GM19397 (cell line): ENCODE measurements at regions not wholly inside any gene's neighbourhood (a gene's known extent, or its start where the extent isn't known, plus 50 kb on each side); places are given as distances from the start of the nearest gene placed in this dataset.
"Not testable (repeated sequence)": the region's sequence is repeated elsewhere in the genome, so short reads cannot be mapped to it uniquely, and the experiment has no call there.

Experiments used
- ATAC-seq: cut with Tn5 transposase; IDR thresholded peaks from one replicate; pipeline ENCODE4 v1.9.1; 2021; ENCODE audit warnings: mild to moderate bottlenecking, moderate library complexity; ENCODE audit not compliant: unreplicated experiment

DNA sequence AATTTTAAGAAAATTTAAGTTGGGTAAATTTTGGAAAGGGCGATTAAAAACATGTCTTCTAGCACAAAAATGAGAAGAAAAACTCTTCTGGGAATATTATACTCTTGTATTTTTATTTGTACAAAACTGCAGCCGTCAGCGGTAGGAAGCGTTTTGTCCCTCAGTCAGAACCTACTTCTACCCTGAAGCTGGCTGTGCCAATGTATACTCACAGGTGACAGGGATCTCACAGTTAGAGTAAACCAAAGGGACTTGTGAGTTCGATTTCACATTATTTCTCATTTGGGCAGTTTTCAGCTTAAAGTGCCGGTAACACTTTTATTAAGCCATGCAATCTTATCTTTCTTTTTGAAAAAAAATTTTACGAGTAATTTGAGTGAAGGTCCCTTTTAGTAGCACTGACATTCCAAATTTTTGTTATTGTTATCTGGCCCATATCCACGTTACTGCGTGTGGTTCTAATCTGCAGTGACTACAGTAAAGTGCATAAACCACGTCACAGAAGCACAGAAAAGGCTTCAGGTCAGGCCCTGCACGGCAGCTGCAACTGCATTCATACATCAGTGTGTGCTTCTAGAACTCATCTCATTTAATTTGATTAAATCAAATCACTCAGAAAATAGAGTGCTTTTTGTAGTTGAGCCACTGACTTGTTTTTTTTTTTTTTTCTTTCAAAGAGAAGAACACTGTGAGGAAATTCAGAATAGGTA lies 387.3 kb downstream of the LIG4 start:
- ATAC-seq: no peak

DNA sequence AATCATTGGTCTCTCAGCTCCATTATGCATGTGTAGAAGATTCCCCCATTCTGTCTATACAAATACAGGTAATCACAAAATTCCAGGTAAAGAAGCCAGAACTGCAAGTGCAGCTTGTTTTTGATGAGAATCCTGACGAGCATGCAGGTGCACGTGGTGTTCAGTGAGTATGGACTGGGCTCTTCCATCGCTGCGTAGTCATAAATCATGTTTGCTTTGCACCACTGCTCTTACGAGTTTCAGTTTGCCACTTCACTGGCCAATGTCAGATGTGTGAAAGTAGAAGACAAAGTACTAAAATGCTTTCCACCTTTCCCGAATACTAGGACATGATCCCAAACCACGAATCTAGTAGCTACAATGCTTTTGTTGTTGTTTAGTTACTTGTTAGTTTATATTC lies 390.7 kb downstream of the LIG4 start:
- no peak for ATAC-seq

DNA sequence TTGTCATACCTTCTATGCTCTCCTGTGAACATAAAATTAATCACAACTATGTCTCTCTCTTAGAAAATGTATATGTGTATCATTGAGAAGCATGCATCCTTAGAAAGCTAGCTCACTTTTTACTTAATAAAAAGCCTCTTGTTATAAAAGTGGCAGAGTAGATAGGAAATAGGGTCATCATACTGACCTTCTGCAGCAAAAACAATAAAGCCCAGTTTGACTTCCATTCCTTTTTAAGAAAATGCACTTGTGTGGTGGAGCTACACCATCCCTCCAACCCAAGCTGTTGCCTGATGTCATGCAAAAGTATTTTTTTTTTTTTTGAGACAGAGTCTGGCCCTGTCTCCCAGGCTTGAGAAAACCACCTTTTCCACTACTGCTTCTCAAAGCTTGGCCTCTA lies 393.3 kb downstream of the LIG4 start:
- no peak for ATAC-seq

DNA sequence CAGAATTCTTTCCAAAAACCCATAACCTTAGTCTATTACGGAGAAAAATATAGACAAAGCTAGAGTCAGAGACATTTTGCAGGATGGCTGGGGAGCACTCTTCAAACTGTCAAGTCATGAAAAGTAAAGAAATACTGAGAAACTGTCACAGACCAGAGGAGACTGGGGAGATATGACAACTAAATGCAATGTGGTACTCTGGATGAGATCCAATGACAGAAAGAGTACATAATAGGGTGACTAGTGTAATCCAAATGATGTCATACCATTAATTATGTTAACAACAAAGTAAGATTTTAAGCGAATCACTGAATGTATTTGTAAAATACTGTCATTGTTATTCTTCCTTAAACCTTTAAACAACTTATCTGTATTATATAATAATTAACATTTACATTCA lies 393.8 kb downstream of the LIG4 start:
- no peak for ATAC-seq

DNA sequence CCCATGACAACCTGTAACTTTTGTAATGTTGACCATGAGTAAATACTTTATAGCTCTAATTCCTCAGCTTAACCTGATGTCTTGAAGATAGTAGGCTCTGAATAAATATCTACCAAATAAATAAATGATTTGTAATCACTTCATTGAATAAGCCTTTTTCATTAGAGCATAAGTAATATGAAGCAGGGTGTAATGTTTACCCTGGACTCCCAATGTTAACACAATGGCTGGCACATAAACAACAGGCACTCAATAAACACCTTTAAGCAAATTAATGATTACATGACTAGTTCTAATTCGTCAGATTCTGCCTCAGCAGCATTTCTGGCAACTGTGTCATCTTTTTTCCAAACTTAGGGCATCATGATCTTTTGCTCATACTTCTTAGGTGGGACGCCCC lies 396.3 kb downstream of the LIG4 start:
- no peak for ATAC-seq

DNA sequence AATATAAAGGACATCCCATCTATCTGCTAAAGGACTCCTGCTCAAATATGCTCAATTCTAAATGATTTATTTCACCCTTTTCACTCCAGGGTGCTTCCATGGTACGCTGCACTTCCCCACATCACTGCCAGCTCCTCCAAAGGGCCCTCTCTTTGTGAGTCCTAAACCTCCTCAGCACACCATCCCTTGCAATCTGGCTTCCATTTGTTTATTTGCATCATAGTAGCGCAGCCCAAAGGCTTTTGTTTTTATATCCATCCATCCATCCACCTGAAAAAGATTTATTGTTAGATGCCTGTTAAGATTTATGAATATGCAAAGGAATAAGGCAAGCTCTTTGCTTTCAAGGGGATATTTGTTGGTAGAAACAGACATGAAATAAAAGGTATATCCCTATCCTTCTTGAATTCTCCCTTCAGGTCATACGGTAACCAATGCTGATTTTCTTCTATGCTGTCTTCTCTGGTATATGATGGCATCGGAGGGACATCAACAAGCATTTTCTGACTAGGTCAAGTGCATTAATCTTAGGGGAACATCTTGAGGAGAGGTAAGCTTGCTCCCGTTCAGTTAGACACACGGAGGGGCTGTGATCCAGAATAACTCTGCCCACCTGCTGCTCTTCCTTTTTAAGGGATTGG lies 397.6 kb downstream of the LIG4 start:
- ATAC-seq: no peak

DNA sequence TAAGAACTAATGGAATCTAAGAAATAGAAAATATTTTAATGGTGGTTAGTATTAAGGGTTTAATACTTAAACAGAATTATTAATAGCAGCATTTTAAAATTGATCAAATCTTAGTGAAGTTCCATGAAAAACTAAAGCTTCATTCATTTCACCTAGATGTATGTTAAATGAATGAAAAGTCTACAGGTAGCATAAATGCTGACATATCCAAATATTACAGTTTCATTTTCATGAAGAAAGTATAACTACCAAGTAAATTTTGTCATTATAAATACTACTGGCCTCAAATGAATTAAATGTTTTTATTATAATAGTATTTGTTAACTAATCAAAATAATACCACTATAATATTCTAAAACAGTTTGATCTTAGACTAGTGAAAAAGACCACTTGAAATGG lies 403.3 kb downstream of the LIG4 start:
- no peak for ATAC-seq

DNA sequence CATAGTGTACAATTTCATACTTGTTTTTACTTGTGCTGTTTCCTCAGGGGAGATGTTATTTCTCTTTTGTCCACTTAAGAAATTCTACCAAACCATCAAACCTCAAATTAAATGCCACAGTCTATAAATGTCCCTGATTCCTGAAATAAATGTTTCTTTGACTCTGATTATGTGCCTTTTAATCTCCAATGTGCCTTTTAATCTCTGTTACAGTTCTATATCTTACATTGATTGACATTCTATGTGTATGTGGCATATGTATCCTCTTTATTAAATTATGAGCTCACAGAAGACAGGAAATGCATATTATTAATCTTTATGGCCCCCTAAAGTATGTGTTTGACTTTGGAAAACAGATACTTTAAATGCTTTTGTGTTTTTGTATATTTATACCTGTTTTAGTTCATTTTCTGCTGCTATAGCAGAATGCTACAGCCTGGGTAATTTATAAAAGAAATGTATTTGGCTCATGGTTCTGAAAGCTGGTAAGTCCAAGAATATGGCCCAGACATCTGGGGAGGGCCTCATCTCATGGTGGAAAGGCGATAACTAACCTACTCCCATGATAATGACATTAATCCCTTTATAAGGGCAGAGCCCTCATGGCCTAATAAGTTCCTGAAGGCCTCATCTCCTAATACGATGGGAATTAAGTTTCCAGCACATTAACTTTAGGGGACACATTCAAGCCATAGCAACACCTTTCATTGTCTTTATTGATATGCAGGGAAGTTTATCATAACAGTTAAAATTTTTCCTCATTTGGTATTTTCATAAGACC lies 403.9 kb downstream of the LIG4 start:
- ATAC-seq: no peak

DNA sequence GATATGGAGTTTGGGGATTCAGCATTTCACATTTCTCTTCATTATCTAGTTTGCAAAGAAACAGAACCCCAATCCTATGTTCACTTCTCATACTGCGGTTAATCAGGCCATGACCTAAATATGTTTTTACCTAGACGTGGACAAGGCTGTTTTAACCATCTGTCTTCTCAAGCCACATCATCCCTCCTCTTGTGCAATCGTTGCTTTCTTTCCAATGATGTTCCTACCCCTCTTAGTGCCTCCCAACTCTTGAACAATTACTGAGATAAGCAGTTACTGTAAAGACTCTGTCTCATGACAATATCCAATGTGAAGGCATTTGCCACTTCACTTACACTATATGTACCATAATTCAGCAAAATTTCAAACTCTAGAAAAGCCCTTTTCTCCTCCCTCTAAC lies 406.2 kb downstream of the LIG4 start:
- no peak for ATAC-seq

DNA sequence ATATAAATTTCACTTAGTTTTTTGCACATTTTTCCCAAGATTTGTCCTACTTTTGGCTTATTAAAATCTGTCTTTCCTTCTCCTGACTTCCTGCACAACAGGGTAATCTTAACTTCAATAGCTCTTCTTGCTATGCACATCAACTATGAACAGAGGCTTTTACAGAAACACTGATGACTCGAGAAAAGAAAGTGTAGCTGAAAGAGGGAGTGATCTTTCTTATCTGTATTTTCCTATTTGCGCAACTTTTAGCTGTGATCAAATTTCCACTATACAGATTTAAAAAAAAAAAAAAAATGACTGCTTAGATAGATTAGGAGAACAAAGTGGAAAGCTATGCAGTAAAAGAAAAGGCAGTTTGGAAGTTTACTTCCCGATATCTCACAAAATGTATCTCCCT lies 406.9 kb downstream of the LIG4 start:
- no peak for ATAC-seq

DNA sequence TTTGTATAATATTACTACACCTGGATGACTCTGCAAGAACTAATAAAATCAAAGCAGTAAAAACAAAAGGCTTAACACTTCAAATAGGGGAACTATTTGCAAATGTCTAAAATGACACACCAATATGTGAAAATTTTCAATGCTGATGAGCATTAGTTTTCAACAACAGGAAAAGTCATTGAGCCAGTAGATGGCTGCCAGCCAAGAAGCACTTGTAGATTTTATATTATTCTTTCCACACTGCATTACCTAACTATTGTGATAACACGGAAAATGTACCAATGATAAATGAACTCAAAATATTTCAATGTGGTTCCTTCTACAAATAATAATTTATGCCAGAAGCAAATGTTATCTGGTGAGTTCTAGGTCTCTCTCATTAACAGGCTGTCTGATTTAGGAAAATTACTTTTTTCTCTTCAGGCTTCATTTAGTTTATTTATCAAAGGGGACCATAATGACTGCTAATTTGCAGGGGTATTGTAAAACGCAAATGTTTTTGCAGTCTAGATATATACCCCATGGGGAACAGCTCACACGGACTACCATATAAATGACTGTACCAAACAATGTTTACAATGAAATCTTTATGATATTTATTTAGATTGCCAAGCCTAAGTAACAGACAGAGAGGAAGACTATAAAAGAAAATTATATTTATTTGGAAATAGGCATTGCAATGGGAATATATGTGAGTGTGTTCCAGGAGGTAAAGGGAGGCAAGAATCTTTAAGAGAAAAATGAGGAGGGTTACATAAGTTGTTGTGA lies 407.8 kb downstream of the LIG4 start:
- no peak for ATAC-seq

DNA sequence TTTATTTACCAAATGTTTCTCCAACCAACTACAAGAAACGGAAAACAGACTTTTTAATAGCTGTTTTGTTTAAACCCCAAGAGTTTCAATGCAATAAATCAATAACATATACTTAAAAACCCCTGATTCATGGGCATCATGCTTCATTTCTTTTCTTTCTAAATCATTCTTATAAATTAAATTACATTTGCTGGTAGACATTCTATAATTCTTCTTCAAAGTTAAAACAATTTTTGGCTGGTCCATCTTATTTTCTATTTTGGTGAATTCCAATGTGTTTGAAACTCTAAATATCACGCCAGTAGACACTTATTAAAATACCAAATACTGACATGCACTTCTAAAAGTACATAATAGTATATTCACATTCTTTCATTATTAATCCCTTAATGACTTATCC lies 408.6 kb downstream of the LIG4 start:
- ATAC-seq: no peak

DNA sequence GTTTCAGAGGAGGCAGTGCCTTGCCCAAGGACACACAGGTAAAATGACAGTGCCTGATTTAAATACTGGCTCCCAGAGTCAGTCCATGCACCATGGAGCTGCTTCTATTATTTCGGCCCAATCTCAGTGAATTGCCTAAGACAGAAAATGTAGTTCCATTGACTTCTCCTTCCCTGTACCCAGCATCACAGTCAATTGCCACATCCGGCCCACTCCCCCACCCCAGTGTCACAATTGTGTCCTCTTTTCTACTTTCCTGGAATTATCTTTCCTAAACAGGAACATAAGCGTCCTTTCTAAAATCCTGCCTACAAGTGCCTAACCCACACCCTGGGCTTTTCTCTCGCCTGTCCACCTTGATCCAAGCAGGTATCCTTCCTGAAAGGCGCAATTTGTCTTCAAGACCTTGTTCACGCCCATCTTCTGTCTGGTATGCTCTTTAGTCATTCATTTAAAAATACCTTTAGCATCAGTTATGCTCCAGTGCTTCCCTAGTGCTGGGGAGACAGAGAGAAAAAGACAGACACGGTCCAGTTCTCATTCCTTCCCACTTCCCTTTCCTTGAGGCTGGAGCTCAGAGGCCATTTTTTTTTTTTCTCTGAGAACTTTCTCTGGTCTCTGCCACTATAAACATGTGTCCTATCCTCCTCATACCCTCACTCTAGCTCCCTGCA lies 411.4 kb downstream of the LIG4 start:
- ATAC-seq: no peak

DNA sequence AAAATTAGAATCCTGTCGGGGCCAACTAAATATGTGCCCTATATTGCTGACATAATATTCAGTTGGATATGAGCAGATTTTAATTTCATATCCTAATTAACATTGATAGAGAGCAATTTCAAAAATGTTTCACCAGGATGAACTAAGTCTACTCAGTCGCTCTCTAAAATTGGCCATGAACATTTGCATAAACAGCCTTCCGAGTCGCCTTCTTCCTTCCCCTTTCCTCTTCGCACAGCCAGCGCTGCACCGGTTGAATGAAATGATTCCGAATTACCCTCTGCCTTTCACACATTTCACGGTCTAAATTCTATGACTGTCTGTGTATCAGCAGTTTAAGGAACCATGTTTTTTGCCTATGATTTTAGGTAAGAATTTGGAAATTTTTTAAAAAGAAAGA lies 413.7 kb downstream of the LIG4 start:
- ATAC-seq: no peak

DNA sequence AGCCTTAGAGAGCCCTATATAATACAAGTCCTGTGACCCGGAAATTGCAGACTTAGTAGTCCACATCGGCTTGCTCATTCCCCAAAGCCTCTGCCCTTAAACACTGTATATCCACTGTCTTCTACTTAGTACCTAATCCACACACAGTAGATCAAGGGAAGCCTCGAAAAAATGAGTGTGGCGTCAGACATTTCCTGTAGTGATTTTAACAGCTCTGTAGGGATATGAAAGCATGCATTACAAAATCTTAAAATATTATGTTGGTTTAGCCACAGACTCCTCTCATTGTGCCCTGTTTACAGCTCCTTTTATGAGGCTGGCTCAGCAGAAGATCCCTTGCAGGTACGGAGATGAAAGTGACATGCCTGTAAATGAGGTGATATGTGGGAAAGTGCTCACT lies 416.3 kb downstream of the LIG4 start:
- no peak for ATAC-seq

DNA sequence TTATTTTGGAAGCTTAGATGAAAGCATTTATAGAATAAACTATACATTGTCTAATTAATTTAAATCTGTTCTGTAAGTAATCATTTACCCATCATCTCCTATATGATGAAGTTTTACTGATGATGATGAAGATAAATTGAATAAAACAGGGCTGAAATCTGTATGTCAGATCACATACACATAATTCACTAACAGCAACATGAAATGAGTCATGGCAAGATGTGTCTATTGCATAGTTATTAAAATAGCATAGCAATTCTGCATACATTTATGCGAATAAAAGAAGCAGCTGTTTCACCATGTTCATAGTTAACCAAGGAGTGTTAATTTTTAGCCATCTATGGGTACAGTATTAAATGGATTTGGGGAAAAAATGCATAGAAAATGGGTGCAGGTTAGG lies 424.9 kb downstream of the LIG4 start:
- no peak for ATAC-seq

DNA sequence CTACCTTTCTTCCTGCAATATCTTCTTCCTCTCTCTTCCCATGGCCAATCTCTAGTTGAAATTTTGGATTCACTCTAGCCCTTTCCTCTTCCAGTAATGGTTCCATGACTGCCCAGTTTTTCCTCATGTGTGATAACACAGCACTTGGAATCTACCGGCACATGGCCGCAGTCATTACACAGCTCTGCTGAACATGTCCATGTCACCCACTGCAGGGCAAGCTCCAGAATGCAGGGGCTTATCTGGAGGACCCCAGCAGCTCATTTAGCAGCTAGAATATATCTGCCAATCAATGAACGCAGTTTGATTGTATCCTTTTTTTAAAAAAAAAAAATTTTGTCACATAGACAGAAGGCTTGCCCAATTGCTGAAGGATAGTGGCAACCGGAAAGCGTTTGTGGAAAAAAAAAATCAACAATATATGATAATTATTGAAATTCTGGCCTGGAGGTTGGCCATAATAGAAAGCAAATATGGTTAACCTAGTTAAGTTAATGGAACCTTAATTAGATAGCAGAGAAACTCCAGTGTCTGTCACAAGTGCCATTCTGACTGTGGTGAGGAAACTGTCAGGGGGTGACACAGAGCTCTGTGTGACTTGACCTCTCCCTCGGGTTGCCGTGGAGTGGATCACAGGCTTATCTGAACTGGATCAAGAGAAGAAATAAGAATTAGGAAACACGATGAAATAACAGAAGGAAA lies 426.7 kb downstream of the LIG4 start:
- no peak for ATAC-seq

DNA sequence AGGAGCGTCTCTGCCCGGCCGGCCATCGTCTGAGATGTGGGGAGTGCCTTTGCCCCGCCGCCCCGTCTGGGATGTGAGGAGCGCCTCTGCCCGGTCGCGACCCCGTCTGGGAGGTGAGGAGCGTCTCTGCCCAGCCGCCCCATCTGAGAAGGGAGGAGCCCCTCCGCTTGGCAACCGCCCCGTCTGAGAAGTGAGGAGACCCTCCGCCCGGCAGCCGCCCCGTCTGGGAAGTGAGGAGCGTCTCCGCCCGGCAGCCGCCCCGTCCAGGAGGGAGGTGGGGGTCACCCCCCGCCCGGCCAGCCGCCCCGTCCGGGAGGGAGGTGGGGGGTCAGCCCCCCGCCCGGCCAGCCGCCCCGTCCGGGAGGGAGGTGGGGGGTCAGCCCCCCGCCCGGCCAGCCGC lies 432.7 kb downstream of the LIG4 start:
- not testable (repeated sequence) for ATAC-seq

DNA sequence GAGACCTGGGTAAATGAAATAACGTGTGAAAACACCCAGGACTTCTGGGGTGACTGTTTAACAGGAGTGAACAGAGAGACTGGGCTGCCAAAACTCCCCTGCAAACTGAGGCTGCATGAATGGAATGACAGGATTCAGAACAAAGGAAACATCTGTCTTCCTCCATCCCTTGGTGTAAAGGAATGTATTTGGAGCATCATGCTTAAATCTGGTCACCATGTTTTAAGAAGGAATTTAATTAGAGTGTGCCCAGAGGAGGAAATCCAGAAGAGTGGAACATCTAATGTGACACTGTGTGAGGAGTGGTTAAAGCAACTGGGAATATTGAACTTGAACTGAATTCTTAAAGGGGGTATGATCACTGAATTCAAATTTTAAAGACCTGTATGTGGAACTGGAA lies 437.2 kb downstream of the LIG4 start:
- ATAC-seq: no peak

DNA sequence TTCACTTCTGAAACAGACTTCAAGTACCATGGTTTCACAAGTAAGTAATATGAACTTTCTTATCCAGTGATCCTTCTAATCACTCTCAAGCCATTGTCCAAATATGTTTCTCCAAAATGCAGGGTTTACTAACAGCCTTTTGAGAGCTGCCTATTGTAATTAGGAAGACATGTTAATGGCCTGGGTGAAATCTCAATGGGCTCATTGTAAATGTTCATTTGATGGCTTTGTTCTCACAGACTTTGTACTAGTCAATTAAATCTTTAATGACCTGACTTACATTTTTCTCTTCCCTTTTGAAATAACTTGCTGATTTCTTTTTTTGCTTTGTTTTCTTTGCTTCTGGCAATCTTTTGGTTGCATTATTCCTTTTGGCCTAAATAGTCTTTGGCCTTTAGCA lies 444.8 kb downstream of the LIG4 start:
- ATAC-seq: no peak
